ENCODE measurements at regions not wholly inside any gene's neighbourhood (a gene's known extent, or its start where the extent isn't known, plus 50 kb on each side); places are given as distances from the start of the nearest gene placed in this dataset.

DNA sequence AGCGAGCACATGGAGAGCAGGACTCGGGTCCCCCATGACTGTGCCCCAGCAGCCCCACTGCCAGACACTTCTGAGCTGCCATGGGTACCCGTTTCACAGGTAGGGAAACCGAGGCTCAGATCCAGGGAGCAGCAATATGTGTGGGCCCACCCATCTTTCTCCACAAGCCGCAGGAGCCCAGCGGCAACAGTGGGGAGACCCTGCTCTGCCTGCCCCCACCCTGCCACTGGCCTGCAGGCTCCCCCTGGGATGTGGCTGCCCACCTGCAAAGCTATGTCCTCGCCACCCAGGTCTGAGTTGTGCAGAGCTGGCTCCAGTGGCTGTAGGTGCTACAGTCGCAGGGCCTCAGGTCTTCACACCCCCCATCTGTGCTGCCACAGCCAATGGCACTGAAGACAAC, 50.6 kb upstream of the C1QTNF9B start:
- Mint-ChIP-seq H3K4me1 (no peaks in the 10 kb centered on the region), H3K27me3 (peaks cover 19 to 20% of the 10 kb centered on the region in 2 donors), H3K36me3 (no peaks in the 10 kb centered on the region), H3K27ac (no peak overlapping the region), H3K9me3 (no peaks in the 10 kb centered on the region), H3K4me3 (no peak overlapping the region)
- Histone ChIP-seq H3K27me3 (replicated peaks in 1 of 2; ENCODE audit: control insufficient read depth in 2 of 2, extremely low read depth in 1 of 2, insufficient read depth in 2 of 2, low read length in 1 of 2) (peaks cover 0 to 49% of the 10 kb centered on the region in 2 experiments), H3K4me3 (ENCODE audit: control insufficient read depth in 1 of 2, extremely low read depth in 1 of 2, low read length in 1 of 2) (no peak overlapping the region), H3K27ac (ENCODE audit: low read length) (no peak overlapping the region), H3K36me3 (ENCODE audit: control insufficient read depth in 2 of 2, extremely low read depth in 1 of 2, insufficient read depth in 1 of 2, low read length in 1 of 2) (no peaks in the 10 kb centered on the region), H3K9me3 (no peaks in the 10 kb centered on the region), H3K4me1 (ENCODE audit: control insufficient read depth in 1 of 2, extremely low read depth in 1 of 2, insufficient read depth in 2 of 2, low read length in 2 of 2) (no peaks in the 10 kb centered on the region)
- POLR2A ChIA-PET: interaction anchor here in 1 of 2 donors (0.5 kb wide), 1 partner anchor 29 kb away, joined by 3 read pairs; no protein-coding TSS in a partner anchor
- CTCF ChIA-PET: interaction anchor here in 1 of 2 donors (1.7 kb wide), 1 partner anchor 13 kb away, joined by 7 read pairs; no protein-coding TSS in a partner anchor
- WGBS (ENCODE audit: insufficient coverage): 85% methylated on average over 7 of the region's 8 CpGs
- no peak for ATAC-seq (replicated peaks in 1 of 4)
- no peak for DNase-seq

DNA sequence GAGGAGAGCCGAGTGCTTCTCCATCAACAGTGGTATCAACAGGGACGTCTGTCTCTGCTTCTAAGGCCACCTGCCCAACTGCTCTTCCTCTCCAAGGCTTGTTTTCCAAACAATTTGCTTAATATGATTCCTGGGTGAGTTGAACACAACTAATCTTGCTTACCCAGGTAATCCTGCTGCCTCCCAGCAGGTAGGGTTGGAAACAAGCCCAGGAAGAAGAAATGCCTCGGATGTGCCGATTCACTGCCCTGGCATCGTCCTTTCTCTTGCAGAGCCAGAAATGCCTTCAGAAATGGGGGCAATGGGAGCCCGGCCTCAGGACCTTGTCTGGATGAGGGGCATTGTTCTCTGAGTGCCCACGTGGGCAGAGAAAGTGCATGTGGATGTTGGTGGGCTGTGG, 51.9 kb upstream of the C1QTNF9B start:
- 74% methylated on average over 6 of the region's 7 CpGs for WGBS (ENCODE audit: insufficient coverage)
- H3K27ac Mint-ChIP-seq: no peak overlapping the region
- no peaks in the 10 kb centered on the region for H3K36me3 ChIP-seq (ENCODE audit: control insufficient read depth in 2 of 2, extremely low read depth in 1 of 2, insufficient read depth in 1 of 2, low read length in 1 of 2)

DNA sequence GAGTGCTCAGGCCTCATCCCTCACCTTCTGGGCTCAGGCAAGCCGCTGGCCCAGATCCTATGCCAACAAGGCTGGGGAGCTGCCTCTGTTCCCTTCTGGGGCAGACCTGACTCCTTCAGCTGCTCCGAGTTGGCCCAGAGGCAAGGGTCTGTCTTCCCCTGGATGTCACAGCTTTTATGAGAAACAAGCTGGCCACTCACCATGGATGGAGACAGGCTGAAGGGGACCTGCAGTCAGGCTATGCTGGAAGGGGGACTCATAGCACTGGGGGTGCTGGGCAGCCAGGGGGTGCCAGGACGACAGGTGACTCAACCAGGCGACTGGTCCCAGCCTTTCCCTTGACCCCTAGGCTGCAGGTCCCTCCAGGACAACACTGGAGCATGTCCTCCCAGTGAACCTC, 52.4 kb upstream of the C1QTNF9B start:
- DNase-seq (no peak), ATAC-seq (replicated peaks in 1 of 4) (no peak)
- no peaks in the 10 kb centered on the region for H3K36me3 ChIP-seq (ENCODE audit: control insufficient read depth in 2 of 2, extremely low read depth in 1 of 2, insufficient read depth in 1 of 2, low read length in 1 of 2)
- CTCF ChIA-PET: no interaction called here
- H3K27ac ChIP-seq (ENCODE audit: low read length): no peak overlapping the region
- H3K4me3 ChIP-seq (ENCODE audit: control insufficient read depth in 1 of 2, extremely low read depth in 1 of 2, low read length in 1 of 2): no peak overlapping the region
- no peaks in the 10 kb centered on the region for H3K4me1 ChIP-seq (ENCODE audit: control insufficient read depth in 1 of 2, extremely low read depth in 1 of 2, insufficient read depth in 2 of 2, low read length in 2 of 2)
- POLR2A ChIA-PET: no interaction called here
- peaks cover 0 to 65% of the 10 kb centered on the region in 2 experiments for H3K27me3 ChIP-seq (replicated peaks in 1 of 2; ENCODE audit: control insufficient read depth in 2 of 2, extremely low read depth in 1 of 2, insufficient read depth in 2 of 2, low read length in 1 of 2)
- Mint-ChIP-seq H3K9me3 (no peaks in the 10 kb centered on the region), H3K4me1 (no peaks in the 10 kb centered on the region), H3K27ac (no peak overlapping the region), H3K4me3 (no peak overlapping the region), H3K27me3 (peaks cover 20 to 29% of the 10 kb centered on the region in 2 donors), H3K36me3 (no peaks in the 10 kb centered on the region)
- 73% methylated on average over 4 of the region's 4 CpGs for WGBS (ENCODE audit: insufficient coverage)
- no peaks in the 10 kb centered on the region for H3K9me3 ChIP-seq

More for the DNA sequence above, 51.9 kb upstream of the C1QTNF9B start:
- no peaks in the 10 kb centered on the region for H3K36me3 Mint-ChIP-seq
- H3K4me1 Mint-ChIP-seq: no peaks in the 10 kb centered on the region
- H3K27me3 Mint-ChIP-seq: peaks cover 18 to 24% of the 10 kb centered on the region in 2 donors
- Histone ChIP-seq H3K9me3 (no peaks in the 10 kb centered on the region), H3K27me3 (replicated peaks in 1 of 2; ENCODE audit: control insufficient read depth in 2 of 2, extremely low read depth in 1 of 2, insufficient read depth in 2 of 2, low read length in 1 of 2) (peaks cover 0 to 61% of the 10 kb centered on the region in 2 experiments), H3K4me3 (ENCODE audit: control insufficient read depth in 1 of 2, extremely low read depth in 1 of 2, low read length in 1 of 2) (no peak overlapping the region), H3K27ac (ENCODE audit: low read length) (no peak overlapping the region), H3K4me1 (ENCODE audit: control insufficient read depth in 1 of 2, extremely low read depth in 1 of 2, insufficient read depth in 2 of 2, low read length in 2 of 2) (no peaks in the 10 kb centered on the region)
- DNase-seq (no peak), ATAC-seq (replicated peaks in 1 of 4) (no peak)
- H3K4me3 Mint-ChIP-seq: no peak overlapping the region
- no peaks in the 10 kb centered on the region for H3K9me3 Mint-ChIP-seq
- CTCF ChIA-PET: interaction anchor here in 1 of 2 donors (1.7 kb wide), 1 partner anchor 12 kb away, joined by 7 read pairs; no protein-coding TSS in a partner anchor
- POLR2A ChIA-PET: no interaction called here

DNA sequence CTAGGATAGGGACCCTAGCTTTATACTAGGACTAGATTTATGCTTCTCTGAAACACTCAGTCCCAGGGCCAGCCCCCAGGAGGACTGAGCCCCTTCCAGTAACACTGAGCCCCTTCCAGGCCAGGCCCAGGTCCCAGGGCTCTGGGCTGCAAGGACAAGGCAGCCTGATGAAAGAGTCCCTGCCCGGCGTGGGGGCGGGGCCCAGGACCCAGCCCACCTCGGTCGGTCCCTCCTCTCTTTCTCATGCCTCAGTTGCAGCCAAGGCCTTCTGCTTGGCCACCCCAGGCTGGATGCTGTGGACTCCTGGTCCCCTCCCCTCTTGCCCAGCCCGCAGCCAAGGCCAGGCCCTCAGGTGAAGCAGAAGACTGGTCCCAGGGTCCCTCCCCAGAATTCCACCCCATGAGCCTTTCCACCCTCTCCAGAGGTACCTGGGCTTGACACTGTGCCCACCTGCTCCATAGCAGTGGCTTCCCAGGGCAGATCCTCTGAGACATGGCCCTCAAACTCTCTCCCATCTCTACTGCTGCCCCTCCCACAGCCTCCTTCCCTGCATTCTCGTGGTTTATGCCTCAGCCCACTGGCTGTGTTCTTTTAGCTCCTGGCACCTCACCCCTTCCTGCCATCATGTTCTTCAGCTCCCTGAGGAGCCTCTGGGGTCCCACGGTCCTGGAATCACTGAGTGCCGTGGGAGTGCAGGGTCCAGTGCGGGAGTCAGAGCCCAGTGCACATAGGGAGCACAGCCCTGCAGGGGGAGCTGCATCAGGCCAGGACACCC, 53.6 kb upstream of the C1QTNF9B start:
- ATAC-seq (replicated peaks in 1 of 4): no peak
- WGBS (ENCODE audit: insufficient coverage): 81% methylated on average over 10 of the region's 10 CpGs
- H3K36me3 Mint-ChIP-seq: no peaks in the 10 kb centered on the region

DNA sequence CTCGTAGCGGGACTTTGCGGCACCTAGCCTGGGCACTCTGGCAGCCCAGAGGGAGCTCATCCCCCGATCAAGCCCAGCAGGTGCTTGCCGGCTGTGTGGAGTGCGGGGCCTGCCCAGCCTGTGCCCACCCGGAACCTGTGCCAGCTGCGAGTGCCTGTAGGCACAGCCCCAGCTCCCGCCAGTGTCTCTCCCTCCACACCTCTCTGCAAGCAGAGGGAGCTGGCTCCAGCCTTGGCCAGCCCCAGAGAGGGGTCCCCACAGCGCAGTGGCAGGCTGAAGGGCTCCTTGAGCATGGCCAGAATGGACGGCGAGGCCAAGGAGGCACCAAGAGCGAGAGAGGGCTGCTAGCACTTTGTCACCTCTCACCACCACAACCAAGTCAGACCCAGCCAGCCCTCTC, 55.5 kb upstream of the C1QTNF9B start:
- Histone ChIP-seq H3K4me3 (ENCODE audit: control insufficient read depth in 1 of 2, extremely low read depth in 1 of 2, low read length in 1 of 2) (no peak overlapping the region), H3K27me3 (replicated peaks in 1 of 2; ENCODE audit: control insufficient read depth in 2 of 2, extremely low read depth in 1 of 2, insufficient read depth in 2 of 2, low read length in 1 of 2) (peaks cover 0 to 44% of the 10 kb centered on the region in 2 experiments), H3K4me1 (ENCODE audit: control insufficient read depth in 1 of 2, extremely low read depth in 1 of 2, insufficient read depth in 2 of 2, low read length in 2 of 2) (no peaks in the 10 kb centered on the region), H3K9me3 (no peaks in the 10 kb centered on the region), H3K27ac (ENCODE audit: low read length) (no peak overlapping the region), H3K36me3 (ENCODE audit: control insufficient read depth in 2 of 2, extremely low read depth in 1 of 2, insufficient read depth in 1 of 2, low read length in 1 of 2) (no peaks in the 10 kb centered on the region)
- no peak overlapping the region for H3K27ac Mint-ChIP-seq
- no peaks in the 10 kb centered on the region for H3K9me3 Mint-ChIP-seq
- no peak overlapping the region for H3K4me3 Mint-ChIP-seq
- H3K4me1 Mint-ChIP-seq: no peaks in the 10 kb centered on the region
- DNase-seq (no peak), ATAC-seq (replicated peaks in 1 of 4) (no peak)
- no peaks in the 10 kb centered on the region for H3K36me3 Mint-ChIP-seq
- CTCF ChIA-PET: interaction anchor here in 1 of 2 donors (0.6 kb wide), 1 partner anchor 24 kb away, joined by 3 read pairs; no protein-coding TSS in a partner anchor
- POLR2A ChIA-PET: no interaction called here
- peaks cover 8 to 17% of the 10 kb centered on the region in 2 donors for H3K27me3 Mint-ChIP-seq
- WGBS (ENCODE audit: insufficient coverage): 94% methylated on average over 10 of the region's 13 CpGs

More for the DNA sequence above, 53.6 kb upstream of the C1QTNF9B start:
- Histone ChIP-seq H3K36me3 (ENCODE audit: control insufficient read depth in 2 of 2, extremely low read depth in 1 of 2, insufficient read depth in 1 of 2, low read length in 1 of 2) (no peaks in the 10 kb centered on the region), H3K4me1 (ENCODE audit: control insufficient read depth in 1 of 2, extremely low read depth in 1 of 2, insufficient read depth in 2 of 2, low read length in 2 of 2) (no peaks in the 10 kb centered on the region), H3K4me3 (ENCODE audit: control insufficient read depth in 1 of 2, extremely low read depth in 1 of 2, low read length in 1 of 2) (no peak overlapping the region), H3K9me3 (no peaks in the 10 kb centered on the region), H3K27me3 (replicated peaks in 1 of 2; ENCODE audit: control insufficient read depth in 2 of 2, extremely low read depth in 1 of 2, insufficient read depth in 2 of 2, low read length in 1 of 2) (peaks cover 0 to 60% of the 10 kb centered on the region in 2 experiments), H3K27ac (ENCODE audit: low read length) (no peak overlapping the region)
- no peak overlapping the region for H3K27ac Mint-ChIP-seq
- no peaks in the 10 kb centered on the region for H3K4me1 Mint-ChIP-seq
- H3K27me3 Mint-ChIP-seq: peaks cover 23 to 29% of the 10 kb centered on the region in 2 donors
- ChIA-PET POLR2A (interaction anchor here in 1 of 2 donors (0.5 kb wide), 1 partner anchor 375 kb away, joined by 3 read pairs; no protein-coding TSS in a partner anchor), CTCF (no interaction called here)
- no peaks in the 10 kb centered on the region for H3K9me3 Mint-ChIP-seq
- H3K4me3 Mint-ChIP-seq: no peak overlapping the region
- no peak for DNase-seq

DNA sequence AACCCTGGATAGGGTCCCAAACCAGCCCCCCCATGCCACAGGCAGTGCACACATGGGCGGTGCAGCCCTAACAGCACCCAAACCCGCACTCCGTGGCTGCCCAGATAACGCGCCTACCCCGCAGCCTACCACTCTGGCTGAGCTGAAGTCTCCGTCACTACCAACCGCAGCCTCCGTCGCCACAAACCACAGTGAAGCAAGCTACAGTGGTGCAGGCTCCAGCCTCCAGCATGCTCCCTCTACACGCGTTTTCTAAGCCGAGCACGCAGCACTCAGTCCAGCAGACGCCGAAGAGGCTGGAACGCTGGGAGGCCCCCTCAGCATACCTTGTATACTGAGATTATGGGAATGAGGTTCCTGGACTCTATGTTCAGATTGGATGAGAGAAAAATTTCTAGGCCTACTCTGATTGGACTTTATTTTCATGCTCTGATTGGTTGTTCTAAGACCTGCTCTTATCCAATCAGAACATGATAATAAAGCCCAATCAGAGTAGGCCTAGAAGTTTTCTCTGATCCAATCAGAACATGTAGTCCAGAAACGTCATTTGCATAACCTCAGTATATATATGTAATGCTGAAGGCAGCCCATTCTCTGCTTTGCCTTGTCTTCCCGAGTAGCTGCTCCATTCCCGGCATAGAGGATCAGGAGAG, 56.7 kb upstream of the C1QTNF9B start:
- ChIA-PET CTCF (no interaction called here), POLR2A (no interaction called here)
- peaks cover 8 to 17% of the 10 kb centered on the region in 2 donors for H3K27me3 Mint-ChIP-seq
- Histone ChIP-seq H3K4me3 (ENCODE audit: control insufficient read depth in 1 of 2, extremely low read depth in 1 of 2, low read length in 1 of 2) (no peak overlapping the region), H3K27me3 (replicated peaks in 1 of 2; ENCODE audit: control insufficient read depth in 2 of 2, extremely low read depth in 1 of 2, insufficient read depth in 2 of 2, low read length in 1 of 2) (peaks cover 0 to 32% of the 10 kb centered on the region in 2 experiments), H3K9me3 (no peaks in the 10 kb centered on the region), H3K4me1 (ENCODE audit: control insufficient read depth in 1 of 2, extremely low read depth in 1 of 2, insufficient read depth in 2 of 2, low read length in 2 of 2) (no peaks in the 10 kb centered on the region), H3K27ac (ENCODE audit: low read length) (no peak overlapping the region), H3K36me3 (ENCODE audit: control insufficient read depth in 2 of 2, extremely low read depth in 1 of 2, insufficient read depth in 1 of 2, low read length in 1 of 2) (no peaks in the 10 kb centered on the region)
- H3K4me1 Mint-ChIP-seq: no peaks in the 10 kb centered on the region
- DNase-seq: no peak
- no peak overlapping the region for H3K27ac Mint-ChIP-seq
- H3K9me3 Mint-ChIP-seq: no peaks in the 10 kb centered on the region
- no peak overlapping the region for H3K4me3 Mint-ChIP-seq
- no peaks in the 10 kb centered on the region for H3K36me3 Mint-ChIP-seq
- 81% methylated on average over 11 of the region's 20 CpGs for WGBS (ENCODE audit: insufficient coverage)
- ATAC-seq (replicated peaks in 1 of 4): no peak
